ENCODE measurements at regions not wholly inside any gene's neighbourhood (a gene's known extent, or its start where the extent isn't known, plus 50 kb on each side); places are given as distances from the start of the nearest gene placed in this dataset.

DNA sequence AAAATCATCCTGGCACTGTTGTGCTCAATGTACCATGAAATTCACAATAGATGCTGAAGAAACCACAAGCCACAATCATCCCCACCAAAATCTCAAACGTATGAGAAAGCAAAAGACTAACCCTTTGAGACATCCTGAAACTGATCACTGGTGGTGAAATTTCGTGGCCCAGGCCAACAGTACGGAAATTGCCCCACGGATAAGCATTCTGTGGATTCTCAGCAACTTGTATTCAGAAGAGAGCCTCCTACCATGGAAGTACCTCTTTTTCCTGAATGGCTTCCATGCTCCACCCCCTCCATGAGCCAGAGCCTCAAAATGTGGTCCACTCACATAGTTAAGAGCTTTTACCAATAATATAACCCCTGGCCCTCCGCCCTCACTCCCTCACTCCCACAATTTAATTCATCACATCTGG is 163.9 kb upstream of the AUTS2 start:
- Histone ChIP-seq H2AFZ (ENCODE audit: low read length) (no peak overlapping the region), H4K20me1 (ENCODE audit: insufficient read depth, low read length) (no peaks in the 10 kb centered on the region), H3K36me3 (ENCODE audit: insufficient read depth, low read length) (no peaks in the 10 kb centered on the region), H3K27me3 (ENCODE audit: insufficient read depth, low read length) (no peaks in the 10 kb centered on the region), H3K27ac (ENCODE audit: low read depth, low read length) (no peak overlapping the region), H3K4me2 (ENCODE audit: insufficient read depth, low read length) (no peak overlapping the region), H3K79me2 (ENCODE audit: insufficient read depth, low read length) (no peaks in the 10 kb centered on the region), H3K9me3 (ENCODE audit: low read depth, low read length) (no peaks in the 10 kb centered on the region), H3K4me1 (ENCODE audit: insufficient read depth, low read length) (no peaks in the 10 kb centered on the region), H3K4me3 (ENCODE audit: insufficient read depth, low read length) (no peak overlapping the region)
- DNase-seq (ENCODE audit: insufficient read length, low spot score, missing footprints): no peak
- no peak for TF ChIP-seq CTCF (IDR thresholded peaks at IDR 0.05; ENCODE audit: extremely low read depth, low read depth, low read length)

GRCh38 chr7:69435711-69436110 is 162.6 kb upstream of the AUTS2 start:
- TF ChIP-seq CTCF (IDR thresholded peaks at IDR 0.05; ENCODE audit: extremely low read depth, low read depth, low read length): no peak
- no peaks in the 10 kb centered on the region for H3K36me3 ChIP-seq (ENCODE audit: insufficient read depth, low read length)
- H3K79me2 ChIP-seq (ENCODE audit: insufficient read depth, low read length): no peaks in the 10 kb centered on the region
- no peak overlapping the region for H3K4me3 ChIP-seq (ENCODE audit: insufficient read depth, low read length)
- H3K9me3 ChIP-seq (ENCODE audit: low read depth, low read length): no peaks in the 10 kb centered on the region
- no peak overlapping the region for H2AFZ ChIP-seq (ENCODE audit: low read length)
- H3K27me3 ChIP-seq (ENCODE audit: insufficient read depth, low read length): no peaks in the 10 kb centered on the region
- H3K4me2 ChIP-seq (ENCODE audit: insufficient read depth, low read length): no peak overlapping the region
- H4K20me1 ChIP-seq (ENCODE audit: insufficient read depth, low read length): no peaks in the 10 kb centered on the region
- no peaks in the 10 kb centered on the region for H3K4me1 ChIP-seq (ENCODE audit: insufficient read depth, low read length)
- DNase-seq (ENCODE audit: insufficient read length, low spot score, missing footprints): no peak
- H3K27ac ChIP-seq (ENCODE audit: low read depth, low read length): no peak overlapping the region

DNA sequence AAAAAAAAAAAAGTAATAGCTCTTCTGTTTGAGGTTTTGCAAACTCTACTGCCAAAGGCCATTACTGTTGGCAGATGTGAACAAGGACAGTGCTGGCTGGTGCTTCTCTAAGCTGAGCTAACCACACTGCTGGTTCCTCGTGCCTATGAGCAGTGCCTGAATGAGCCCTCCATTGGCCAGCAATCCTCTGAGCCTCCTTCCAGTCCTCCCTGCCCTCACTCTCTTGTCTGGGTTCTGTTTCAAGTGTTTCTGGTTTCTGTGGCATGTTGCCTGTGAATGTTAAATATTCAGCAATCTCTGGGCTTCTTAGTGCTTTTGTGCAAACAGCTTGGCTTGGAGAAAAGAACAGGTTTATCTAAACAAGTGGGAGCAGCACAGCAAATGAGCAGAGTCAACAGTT is 161.3 kb upstream of the AUTS2 start:
- Histone ChIP-seq H3K4me1 (ENCODE audit: insufficient read depth, low read length) (no peaks in the 10 kb centered on the region), H4K20me1 (ENCODE audit: insufficient read depth, low read length) (no peaks in the 10 kb centered on the region), H3K4me3 (ENCODE audit: insufficient read depth, low read length) (no peak overlapping the region), H3K27me3 (ENCODE audit: insufficient read depth, low read length) (no peaks in the 10 kb centered on the region), H3K36me3 (ENCODE audit: insufficient read depth, low read length) (no peaks in the 10 kb centered on the region), H3K9me3 (ENCODE audit: low read depth, low read length) (no peaks in the 10 kb centered on the region), H3K4me2 (ENCODE audit: insufficient read depth, low read length) (no peak overlapping the region), H3K27ac (ENCODE audit: low read depth, low read length) (no peak overlapping the region), H2AFZ (ENCODE audit: low read length) (no peak overlapping the region), H3K79me2 (ENCODE audit: insufficient read depth, low read length) (no peaks in the 10 kb centered on the region)
- TF ChIP-seq CTCF (IDR thresholded peaks at IDR 0.05; ENCODE audit: extremely low read depth, low read depth, low read length): no peak
- no peak for DNase-seq (ENCODE audit: insufficient read length, low spot score, missing footprints)

DNA sequence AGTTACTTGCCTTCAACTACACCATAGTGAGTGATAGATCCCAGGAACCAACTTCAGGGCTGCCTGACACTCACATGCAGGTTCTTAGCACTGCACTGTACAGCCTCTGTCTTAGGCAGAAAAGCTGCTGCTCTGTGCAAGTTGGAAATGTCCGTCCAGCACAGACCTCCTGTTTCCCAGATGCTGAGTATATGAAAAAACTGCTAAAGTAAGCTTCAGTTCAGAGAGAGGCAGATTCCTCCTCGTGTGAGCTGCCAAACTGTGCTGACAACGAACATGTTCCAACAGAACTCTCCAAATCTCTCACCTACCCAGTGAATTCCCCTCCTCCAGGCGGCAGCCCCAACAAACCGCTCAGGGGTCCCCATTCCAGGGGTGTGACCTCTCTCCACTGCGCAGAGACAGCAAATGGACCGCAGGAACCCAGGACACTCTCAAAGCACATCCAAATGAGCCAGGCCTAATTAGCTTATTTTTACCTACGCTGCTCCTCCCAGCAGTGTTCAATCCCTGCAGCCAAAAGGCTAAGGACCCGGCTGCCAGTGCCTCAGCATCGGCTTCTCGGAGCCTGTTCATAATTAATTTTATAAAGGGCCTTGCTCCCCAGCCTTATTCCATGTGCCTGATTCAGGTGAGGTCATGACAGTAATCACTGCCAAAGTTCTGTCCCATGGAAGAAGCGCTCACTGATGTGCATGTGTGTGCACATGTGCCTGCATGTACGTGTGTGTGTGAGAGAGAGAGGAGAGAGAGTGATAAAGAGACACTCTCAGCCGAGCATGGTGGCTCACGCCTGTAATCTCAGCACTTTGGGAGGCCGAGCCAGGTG is 159.5 kb upstream of the AUTS2 start:
- Histone ChIP-seq H3K4me1 (ENCODE audit: insufficient read depth, low read length) (no peaks in the 10 kb centered on the region), H3K4me2 (ENCODE audit: insufficient read depth, low read length) (no peak overlapping the region), H3K9me3 (ENCODE audit: low read depth, low read length) (no peaks in the 10 kb centered on the region), H3K27ac (ENCODE audit: low read depth, low read length) (no peak overlapping the region), H3K27me3 (ENCODE audit: insufficient read depth, low read length) (no peaks in the 10 kb centered on the region), H3K4me3 (ENCODE audit: insufficient read depth, low read length) (no peak overlapping the region), H2AFZ (ENCODE audit: low read length) (no peak overlapping the region), H3K79me2 (ENCODE audit: insufficient read depth, low read length) (no peaks in the 10 kb centered on the region), H3K36me3 (ENCODE audit: insufficient read depth, low read length) (no peaks in the 10 kb centered on the region), H4K20me1 (ENCODE audit: insufficient read depth, low read length) (no peaks in the 10 kb centered on the region)
- no peak for DNase-seq (ENCODE audit: insufficient read length, low spot score, missing footprints)
- no peak for TF ChIP-seq CTCF (IDR thresholded peaks at IDR 0.05; ENCODE audit: extremely low read depth, low read depth, low read length)

Data from osteoblast (primary cell).